GM19324 (cell line): ENCODE measurements at regions not wholly inside any gene's neighbourhood (a gene's known extent, or its start where the extent isn't known, plus 50 kb on each side); places are given as distances from the start of the nearest gene placed in this dataset.
"Not testable (repeated sequence)": the region's sequence is repeated elsewhere in the genome, so short reads cannot be mapped to it uniquely, and the experiment has no call there.

Experiments used
- ATAC-seq: cut with Tn5 transposase; IDR thresholded peaks from one replicate; pipeline ENCODE4 v1.9.1; 2021; ENCODE audit warnings: mild to moderate bottlenecking, moderate library complexity; ENCODE audit not compliant: unreplicated experiment, low FRiP score

DNA sequence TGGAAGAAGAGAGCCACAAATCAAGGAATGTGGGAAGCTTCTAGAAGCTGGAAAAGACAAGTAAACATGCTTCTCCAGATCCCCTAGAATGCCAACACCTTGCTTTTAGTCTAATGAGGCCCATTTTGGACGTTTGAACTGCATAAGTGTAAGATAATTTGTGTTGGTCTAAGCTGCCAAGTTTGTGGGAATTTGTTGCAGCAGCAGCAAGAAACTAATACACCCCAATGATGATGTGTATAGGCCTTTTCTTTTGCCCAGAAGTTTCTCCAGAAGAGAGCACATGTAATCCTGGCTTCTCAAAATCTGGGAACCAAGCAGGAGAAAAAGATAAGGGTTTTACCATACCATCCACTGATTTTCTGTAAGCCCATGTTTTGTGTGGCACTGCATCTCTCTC, 96.1 kb upstream of the DPT start:
- ATAC-seq = no peak

DNA sequence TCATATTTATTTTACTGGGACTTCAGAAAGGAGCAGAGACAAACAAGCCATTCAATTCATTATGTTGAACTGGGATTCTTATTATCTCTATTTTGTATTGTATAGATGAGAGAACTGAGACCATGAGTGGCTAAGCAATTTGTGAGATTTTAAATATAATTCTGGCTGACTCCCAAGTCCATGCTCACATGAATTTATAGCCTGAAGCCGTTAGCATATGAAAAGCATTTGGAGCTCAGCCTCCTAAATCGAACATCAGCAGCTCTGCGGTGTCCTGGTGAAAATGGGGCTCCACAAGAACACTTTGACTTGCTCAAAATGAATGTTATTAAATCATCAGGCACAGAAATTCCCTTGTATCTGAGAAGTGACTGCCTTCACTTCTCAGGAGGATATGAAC, 96.8 kb upstream of the DPT start:
- no peak for ATAC-seq

DNA sequence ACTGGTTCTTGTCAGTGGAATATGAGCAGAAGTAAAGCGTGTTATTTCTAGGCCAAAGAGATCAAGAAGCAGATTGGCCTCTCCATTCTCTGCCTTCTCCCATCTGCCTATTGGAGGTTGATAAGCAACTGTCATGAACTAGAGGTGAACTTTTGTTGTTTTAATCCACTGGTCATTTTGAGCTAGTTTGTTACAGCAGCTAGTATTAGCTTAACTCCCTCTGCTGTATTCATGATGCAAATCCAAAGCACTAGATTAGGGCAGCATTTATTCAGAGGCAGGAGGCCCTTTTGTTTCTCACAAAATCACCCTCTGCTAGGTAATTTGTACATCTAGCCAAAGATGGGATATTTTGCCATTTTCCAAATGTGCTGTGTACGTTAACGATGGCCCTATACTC, 97.3 kb upstream of the DPT start:
- no peak for ATAC-seq

DNA sequence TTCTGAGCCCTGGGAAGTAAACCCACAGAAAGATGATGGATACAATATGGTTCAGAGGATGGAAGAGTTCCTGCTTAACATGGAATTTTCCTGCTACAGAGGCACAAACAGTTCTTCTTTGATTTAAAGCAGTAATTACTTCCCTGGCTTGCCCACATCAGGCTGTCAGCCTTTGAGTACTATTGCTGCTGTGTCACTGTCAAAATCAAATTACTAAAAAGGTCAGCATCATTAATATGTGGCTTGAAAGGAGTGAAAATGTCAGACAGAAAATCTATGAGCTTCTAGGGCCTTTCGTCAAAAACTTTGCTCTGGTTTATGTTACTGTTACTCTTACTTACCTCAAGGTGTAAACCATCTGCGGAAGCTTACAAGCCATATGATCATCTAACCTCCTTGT, 98.6 kb upstream of the DPT start:
- no peak for ATAC-seq

DNA sequence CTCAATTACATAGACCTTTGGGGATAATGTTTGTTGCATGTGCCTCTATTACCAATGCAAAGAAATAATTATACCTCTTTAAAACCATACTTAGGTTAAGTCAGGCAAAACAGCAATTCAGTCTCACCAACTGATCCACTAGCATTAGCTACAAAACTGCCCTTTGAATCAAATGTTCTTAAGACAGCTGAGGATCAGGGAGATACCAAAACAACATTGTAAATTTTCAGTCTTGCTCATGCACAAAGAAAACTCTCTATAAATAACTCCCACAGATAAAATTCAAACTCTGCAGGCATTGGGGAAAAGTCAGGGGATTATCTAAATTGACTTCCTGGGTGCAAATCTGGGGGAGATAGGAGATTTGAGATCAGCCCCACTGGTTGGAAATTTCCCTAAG, 100.9 kb upstream of the DPT start:
- ATAC-seq = no peak

DNA sequence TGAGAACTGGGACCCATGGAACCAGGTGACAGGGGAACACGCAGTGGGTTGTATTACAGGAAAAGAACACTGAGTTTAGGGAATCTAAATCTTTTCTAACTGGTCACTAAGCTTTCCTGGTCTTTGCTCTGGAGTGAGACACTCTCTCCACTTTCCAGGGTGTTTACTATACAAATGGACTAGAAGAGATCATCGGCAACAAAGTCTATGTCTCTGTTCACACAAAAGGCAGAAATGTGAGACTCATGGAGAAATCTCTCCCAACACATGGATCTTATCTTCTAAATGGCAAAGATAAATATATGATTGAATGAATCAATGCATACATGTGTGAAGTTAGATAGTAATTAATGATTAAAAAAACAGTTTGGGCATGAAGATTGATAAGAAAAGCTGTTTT, 101.6 kb upstream of the DPT start:
- ATAC-seq = no peak

DNA sequence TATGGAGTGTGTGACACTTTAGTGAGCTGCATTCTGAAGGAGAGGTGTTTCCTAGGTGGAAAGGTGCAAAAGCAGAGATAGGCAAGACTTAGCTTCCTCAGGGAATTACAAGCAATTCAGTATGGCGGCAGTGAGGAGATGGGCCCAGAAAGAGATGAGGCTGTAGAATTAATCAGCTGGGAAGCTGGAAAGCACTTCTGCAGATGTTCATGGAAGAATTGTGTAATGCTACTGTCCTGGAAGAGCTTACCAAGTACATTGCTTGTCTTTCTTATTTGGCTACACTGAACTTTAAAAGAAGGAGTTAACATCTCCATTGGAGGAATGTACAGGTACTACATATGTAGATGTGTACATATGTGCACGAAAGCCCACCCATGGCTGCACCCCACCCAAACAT, 103.7 kb upstream of the DPT start:
- no peak for ATAC-seq

DNA sequence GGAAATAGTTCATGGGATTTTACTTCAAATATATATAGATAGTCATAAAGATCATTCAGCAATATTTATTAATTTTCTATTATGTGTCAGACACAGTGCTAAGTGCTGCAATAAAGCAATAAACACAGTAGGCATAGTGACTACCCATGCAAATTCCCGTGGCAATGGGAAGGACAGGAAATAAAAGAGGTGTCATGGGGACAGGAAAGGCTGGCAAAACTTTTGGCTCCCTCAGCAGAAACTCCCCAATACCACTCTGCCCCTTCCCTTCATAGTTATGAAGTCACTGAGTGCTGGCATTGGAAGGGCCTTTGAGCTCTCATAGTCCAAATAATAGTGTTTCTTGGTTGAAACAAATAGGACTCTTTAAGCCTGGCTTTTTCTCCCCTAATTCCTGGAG, 104.4 kb upstream of the DPT start:
- ATAC-seq = no peak

DNA sequence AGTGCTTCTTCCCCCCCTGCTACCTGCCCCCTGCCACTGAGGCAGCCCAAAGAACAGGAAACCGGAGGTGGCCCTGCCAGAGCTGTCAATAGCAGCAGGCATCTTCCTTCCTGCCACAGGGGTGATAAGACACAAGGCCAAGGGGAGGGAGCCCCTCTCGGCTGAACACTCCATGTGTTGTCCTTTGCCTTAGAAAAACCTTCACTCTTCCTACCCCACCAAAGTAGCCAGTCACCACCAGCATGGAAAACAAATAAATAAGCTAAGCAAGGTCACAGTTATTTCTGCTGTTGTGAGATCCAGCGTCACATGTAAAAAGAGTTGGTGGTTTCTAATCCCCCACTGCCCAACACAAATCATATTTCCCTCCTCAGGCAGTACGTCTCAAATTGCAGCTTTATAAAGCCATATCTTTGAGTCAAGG, 104.8 kb upstream of the DPT start:
- ATAC-seq = no peak

DNA sequence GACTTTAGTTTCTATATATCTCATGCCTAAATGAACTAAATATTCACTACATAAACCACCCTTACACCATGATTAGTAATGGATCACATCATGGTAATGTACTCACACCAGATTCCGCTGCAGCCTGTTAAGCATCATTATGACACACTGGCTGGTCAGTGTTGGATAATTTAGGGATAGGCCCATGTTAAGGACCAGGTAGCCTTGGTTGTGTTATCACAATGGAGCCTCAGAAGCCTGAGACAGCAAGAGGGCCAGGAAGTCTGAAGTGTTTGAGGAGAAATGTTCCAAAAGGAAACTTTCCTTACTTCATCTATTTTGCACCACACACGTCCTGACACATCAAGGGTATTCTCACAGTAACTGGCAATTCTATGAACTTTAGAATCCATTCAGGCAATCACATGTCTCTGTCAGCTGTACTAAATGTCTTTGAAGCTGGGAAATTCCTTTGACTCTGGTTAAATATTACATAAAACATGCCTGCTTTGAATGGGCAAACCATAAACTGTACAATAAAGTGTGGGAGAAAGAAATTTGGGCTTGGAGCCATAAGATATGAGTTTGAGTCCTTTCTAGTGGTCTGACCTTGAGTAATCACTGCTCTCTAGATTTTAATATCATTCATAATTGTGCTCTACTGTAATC, 105.3 kb upstream of the DPT start:
- ATAC-seq = no peak

DNA sequence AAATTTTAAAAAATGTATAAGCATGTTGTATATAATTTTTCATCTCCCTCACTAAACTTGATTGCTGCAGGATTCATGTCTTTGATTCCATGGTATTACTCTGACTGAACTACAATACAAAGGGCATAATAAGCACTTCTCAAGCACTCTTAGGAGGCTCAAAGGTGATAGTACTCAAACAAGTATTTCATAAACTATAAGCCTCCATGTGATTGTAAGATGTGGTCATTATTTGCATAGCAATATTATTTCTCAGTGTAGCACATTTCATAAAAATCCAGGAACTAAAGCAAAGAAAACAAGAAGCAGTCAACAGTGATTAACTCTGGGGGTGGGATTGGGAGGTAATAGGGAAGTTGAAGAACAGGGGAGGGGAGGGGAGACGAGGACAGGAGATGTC, 106.2 kb upstream of the DPT start:
- ATAC-seq = no peak

DNA sequence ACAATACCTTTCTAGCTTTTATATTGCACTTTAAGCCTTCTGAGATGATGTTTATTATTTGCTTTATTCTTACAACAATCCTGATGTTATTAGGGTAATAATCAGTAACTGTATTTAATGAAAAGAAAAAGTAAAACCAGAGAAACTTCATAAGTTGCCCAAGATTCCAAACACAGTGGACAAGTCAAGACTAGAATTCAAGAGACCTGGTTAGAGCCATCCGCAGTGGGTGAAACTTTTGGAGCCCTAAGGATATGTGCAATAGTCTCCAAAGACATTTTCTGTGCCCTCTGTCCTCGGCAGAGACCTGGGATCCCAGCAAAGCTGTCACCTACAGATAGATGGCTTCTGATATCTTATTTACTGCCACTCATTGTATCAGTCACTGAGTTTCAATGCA, 106.8 kb upstream of the DPT start:
- ATAC-seq = no peak

DNA sequence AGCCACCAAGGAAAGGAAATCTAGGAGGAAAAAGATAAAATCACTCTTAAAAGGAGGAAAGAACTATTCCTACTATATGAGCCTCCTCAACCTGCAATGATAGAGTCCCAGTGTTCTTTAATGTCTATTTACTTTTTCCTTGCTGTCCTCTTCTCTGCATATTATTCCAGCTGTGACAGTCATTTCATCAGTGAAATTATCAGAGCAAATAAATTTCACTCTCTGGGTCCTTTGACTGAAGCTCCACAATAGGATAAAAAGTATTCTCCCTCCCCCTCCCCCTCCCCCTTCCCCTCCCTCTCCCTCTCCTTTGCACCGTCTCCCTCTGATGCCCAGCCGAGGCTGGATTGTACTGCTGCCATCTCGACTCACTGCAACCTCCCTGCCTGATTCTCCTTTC, 107.5 kb upstream of the DPT start:
- no peak for ATAC-seq

DNA sequence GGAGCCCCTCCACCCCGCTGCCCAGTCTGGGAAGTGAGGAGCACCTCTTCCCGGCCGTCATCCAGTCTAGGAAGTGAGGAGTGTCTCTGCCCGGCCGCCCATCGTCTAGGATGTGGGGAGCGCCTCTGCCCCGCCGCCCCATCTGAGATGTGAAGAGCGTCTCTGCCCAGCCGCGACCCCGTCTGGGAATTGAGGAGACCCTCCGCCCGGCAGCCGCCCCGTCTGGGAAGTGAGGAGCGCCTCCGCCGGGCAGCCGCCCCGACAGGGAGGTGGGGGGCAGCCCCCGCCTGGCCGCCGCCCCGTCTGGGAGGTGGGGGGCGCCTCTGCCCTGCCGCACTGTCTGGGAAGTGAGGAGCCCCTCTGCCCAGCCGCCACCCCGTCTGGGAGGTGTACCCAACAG, 108.2 kb upstream of the DPT start:
- not testable (repeated sequence) for ATAC-seq

DNA sequence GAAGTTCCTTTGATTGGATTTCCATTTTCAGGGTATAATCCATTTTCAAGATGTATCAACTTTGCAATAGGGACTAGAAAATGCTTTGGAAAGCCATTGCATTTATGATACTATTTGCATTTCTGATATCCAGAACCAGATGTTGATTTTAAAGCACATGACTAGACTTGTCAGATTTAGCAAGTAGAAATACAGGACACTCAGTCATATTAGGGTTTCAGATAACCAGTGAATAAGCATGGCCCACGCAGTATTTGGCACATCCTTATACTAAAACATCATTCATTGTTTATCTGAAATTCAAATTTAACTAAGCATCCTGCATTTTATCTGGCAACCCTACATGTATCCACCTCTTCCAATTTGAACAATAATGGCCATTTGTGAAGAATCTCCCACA, 113.3 kb upstream of the DPT start:
- no peak for ATAC-seq

DNA sequence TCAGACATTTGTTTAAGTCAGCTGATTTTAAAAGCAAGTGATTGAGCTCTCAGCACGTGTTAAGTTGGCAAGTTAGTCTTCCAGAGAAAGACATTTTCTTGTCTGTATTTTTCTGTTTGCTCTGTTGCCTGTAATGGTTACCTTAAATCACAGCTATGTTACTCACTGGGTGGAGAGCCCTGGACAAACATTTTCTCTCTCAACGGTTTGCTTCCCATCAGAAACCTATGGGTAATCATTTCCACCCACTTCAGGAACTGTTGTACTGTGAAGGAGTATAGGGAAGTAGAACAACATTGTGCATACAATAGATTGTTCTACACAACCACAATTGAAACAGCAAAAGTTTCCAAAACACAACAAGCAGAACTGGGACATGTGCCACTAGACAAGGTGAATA, 113.9 kb upstream of the DPT start:
- ATAC-seq = no peak

DNA sequence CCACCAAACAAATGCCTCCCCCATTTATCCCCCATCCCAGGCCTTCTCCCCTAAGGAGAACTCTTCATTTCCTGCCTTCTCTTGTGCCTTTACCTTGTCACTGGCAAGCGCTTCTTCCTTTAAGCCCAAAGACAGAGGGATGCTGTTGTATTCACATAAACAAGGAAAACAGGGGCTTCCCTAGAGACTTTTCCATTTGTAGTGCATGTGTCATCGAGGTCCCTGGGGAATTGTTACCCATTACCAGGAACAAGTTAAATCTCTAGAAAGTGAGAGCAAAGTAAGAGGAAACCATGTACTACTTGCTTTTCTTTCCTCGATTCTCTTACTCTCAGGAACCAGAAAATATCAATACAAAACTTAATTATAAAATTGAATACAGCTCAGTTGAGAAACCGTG, 114.4 kb upstream of the DPT start:
- no peak for ATAC-seq

DNA sequence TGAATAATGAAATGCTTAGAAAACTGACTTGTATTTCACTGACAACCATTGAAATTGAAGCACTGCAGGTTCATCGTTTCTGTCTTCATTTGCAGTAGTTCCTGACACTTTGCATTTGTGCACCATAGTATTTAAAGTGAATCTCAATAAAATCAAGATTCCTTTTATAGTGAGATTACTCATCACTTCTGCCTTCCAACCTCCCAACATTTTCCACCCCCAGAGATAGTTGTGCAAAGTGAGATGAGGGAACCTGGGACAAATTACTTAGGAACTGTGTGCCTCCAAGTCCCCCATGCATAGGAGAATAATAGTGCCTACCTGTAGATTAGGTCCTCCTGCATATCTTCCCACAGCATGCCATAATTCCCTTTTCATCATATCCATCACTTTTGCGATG, 114.9 kb upstream of the DPT start:
- ATAC-seq = no peak

DNA sequence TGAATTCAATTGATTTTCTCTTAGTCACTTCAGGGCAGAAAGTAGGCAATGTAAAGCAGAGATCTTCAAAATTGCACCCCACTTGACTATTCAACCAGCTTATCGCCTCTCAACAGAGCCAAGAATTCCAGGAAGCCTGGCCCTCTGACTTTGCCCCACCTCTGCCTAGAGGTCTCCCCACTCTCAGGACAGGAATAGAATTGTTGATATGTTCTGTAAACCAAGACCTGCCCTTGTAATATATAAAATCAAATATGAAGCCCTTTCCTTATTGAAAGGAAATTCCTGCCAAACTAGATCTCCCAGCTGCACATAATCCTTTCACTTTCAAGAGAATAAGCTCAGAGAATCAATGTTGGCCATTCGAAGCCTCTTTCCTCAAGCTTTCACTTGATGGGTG, 116.1 kb upstream of the DPT start:
- no peak for ATAC-seq

DNA sequence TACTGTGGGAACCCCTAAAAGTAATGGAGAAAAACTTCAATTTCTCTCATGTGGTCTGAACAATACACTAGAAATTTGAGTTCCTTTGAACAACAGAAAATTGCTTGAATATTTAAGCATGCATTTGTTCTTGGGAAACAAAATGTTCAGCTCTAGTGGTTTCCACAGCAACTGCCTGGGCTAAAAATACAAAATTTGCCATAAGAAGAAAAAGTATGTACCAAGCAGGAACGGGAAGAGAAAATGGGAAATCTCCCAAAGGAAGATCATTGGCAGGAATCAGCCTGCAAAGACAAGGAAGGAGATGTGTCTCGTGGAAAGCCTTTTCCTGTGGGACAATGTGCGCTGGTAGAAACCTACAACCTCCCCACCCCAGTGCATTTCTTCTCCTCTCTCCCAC, 119.0 kb upstream of the DPT start:
- no peak for ATAC-seq

DNA sequence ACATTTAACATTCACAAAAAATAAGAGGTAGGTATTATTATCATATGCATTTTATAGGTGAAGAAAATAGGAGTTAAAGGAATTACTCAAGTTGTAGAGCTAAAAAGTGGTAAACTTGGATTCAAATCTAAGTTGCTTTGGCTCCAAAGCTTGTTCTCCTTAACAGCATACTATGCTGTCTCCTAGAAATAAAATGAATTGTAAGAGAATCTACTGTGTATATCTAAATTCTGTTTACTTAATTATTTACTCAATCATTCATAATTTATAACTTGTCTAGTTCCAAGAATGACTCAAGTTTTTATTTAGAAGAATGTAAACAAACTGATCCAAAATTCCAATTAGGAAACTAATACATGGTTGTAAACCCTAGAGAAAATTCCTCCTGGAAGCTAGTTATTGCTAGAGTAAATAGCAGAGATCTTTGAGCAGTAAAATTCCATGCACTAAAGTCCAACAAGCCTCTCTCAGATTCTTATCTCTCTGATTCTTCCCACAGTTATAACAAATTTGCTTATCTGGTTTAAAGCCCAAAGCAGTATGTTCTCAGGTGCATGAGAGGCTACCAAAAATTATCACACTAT, 132.5 kb upstream of the DPT start:
- ATAC-seq = no peak

DNA sequence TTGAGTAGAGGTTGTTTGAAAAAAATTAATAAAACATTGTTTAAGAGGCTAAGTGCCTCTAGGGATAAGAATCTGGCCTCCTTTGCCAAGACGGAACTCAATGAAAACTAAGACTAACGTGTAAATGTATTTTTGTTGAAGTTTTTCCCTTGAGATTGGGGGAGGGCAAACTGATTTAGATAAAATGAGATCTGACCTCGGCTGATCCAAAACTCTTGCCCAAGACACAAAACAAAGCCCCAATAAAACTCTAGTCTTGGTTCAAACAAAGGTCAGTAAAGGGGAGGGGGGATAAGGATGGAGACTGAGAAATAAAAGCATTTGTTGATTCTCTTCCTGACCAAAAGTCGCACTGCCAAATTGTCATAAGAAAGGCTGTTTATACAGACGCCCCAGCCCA, 134.8 kb upstream of the DPT start:
- ATAC-seq = no peak

DNA sequence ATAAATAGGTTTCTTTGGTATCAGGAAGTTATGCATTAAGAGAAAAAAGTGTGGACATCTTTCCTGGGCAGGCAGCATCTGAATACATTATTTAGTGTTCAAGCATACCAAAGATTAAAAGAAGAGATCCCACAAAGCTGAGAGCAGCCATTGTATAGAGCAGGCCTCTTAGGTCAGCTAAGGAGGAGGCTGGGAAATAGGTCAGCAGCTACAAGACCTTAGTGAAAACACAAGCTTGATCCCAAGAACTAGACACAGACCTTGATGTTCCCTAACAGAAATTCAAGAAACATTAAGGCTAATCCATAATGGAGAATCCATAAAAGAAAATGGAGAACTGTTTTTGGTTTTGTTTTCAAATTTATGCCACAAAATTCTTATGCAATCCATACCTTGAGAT, 135.3 kb upstream of the DPT start:
- no peak for ATAC-seq
